Body of pancreas (tissue), 4 donors: ENCODE measurements at regions not wholly inside any gene's neighbourhood (a gene's known extent, or its start where the extent isn't known, plus 50 kb on each side); places are given as distances from the start of the nearest gene placed in this dataset.

Experiments used
- ATAC-seq: fragments of 150-250 bp; one replicate; pipeline ENCODE4 v1.9.1; 2016
- DNase-seq, 4 donors: peaks; one replicate each; pipeline ENCODE4 v3.0.0-alpha.2; 2019
- H3K27ac ChIP-seq, 4 donors: fragments of 200-600 bp; sonication (generic); 1 replicate in 3 of 4; 2 replicates in 1 of 4; pipeline versions ENCODE4 v1.5.1 to v1.6.1; 2016 to 2019; ENCODE audit warnings: mild to moderate bottlenecking in 1 of 4, mixed read lengths in 1 of 4, moderate library complexity in 1 of 4
- H3K27me3 ChIP-seq, 2 donors: fragments of 200-600 bp; sonication (generic); one replicate each; pipeline ENCODE4 v1.6.0; 2016; ENCODE audit warnings: mild to moderate bottlenecking in 1 of 2
- H3K36me3 ChIP-seq, 2 donors: fragments of 200-600 bp; sonication (generic); replicated peaks in 1 of 2; 2 replicates each; pipeline ENCODE4 v1.5.1; 2016; ENCODE audit warnings: low read depth in 2 of 2; ENCODE audit not compliant: insufficient read depth in 1 of 2
- H3K4me1 ChIP-seq: fragments of 200-600 bp; sonication (generic); one replicate; pipeline ENCODE4 v1.6.0; 2016
- H3K4me3 ChIP-seq, 2 donors: fragments of 200-600 bp; sonication (generic); 1 replicate in 1 of 2; 2 replicates in 1 of 2; pipeline ENCODE4 v1.5.1; 2016 to 2019
- H3K9me3 ChIP-seq, 3 donors: fragments of 200-600 bp; sonication (generic); 1 replicate in 2 of 3; 2 replicates in 1 of 3; pipeline ENCODE4 v1.5.1; 2016
- CTCF ChIP-seq, 7 experiments: fragments of 450-650 bp in 4 of 7; fragments of 200-600 bp in 3 of 7; sonication (generic) in 3 of 7; IDR thresholded peaks; one replicate each; pipeline ENCODE4 v1.5.1; 2016 to 2019; ENCODE audit warnings: antibody characterized with exemption in 7 of 7
- POLR2A ChIP-seq, 3 donors: fragments of 450-650 bp; IDR thresholded peaks; one replicate each; pipeline ENCODE4 v1.6.1; 2016; ENCODE audit warnings: antibody characterized with exemption in 3 of 3, mild to moderate bottlenecking in 2 of 3
- WGBS, 2 donors: methylation state at CpG; one replicate each; pipeline ENCODE4 v1.1.5; 2017; 5-methylcytosine and 5-hydroxymethylcytosine counted together
- intact Hi-C: fragments of 100-400 bp; cut with DNase I; formaldehyde crosslinking; loops from one replicate; pipeline ENCODE4 v1.15.1; 2023

GRCh38 chr1:70760154-70760553, 287.5 kb downstream of the PTGER3 start:
- no peaks in the 10 kb centered on the region for H3K4me1 ChIP-seq
- whole genome bisulfite sequencing, 2 donors, result 66 to 69% methylated on average over 2 of the region's 2 CpGs

GRCh38 chr1:70762386-70762785, 285.2 kb downstream of the PTGER3 start:
- WGBS, 2 donors, result 83 to 86% methylated on average over 2 of the region's 2 CpGs
- H3K36me3 ChIP-seq, result no peaks in the 10 kb centered on the region
- ATAC-seq (no peak), DNase-seq (no peak)
- H3K27ac ChIP-seq, result no peak overlapping the region
- intact Hi-C loops, result no loop called here
- H3K27me3 ChIP-seq, result no peaks in the 10 kb centered on the region
- no peaks in the 10 kb centered on the region for H3K4me1 ChIP-seq
- TF ChIP-seq POLR2A (IDR thresholded peaks at IDR 0.05), result no peak
- no peak for TF ChIP-seq CTCF (IDR thresholded peaks at IDR 0.05)
- H3K9me3 ChIP-seq, result no peaks in the 10 kb centered on the region
- no peak overlapping the region for H3K4me3 ChIP-seq

More at GRCh38 chr1:70760154-70760553, 287.5 kb downstream of the PTGER3 start:
- H3K9me3 ChIP-seq, result no peaks in the 10 kb centered on the region
- H3K36me3 ChIP-seq, result no peaks in the 10 kb centered on the region
- no peak overlapping the region for H3K4me3 ChIP-seq
- TF ChIP-seq POLR2A (IDR thresholded peaks at IDR 0.05), result no peak
- no peak for TF ChIP-seq CTCF (IDR thresholded peaks at IDR 0.05)
- no peaks in the 10 kb centered on the region for H3K27me3 ChIP-seq
- H3K27ac ChIP-seq, result no peak overlapping the region
- intact Hi-C loops, result no loop called here
- ATAC-seq (no peak), DNase-seq (no peak)

GRCh38 chr1:70764747-70765146, 282.9 kb downstream of the PTGER3 start:
- DNase-seq, result no peak
- no peaks in the 10 kb centered on the region for H3K36me3 ChIP-seq
- 28 to 56% methylated on average over 2 of the region's 2 CpGs for WGBS, 2 donors
- ATAC-seq, result no peak
- no peak overlapping the region for H3K4me3 ChIP-seq
- TF ChIP-seq CTCF (IDR thresholded peaks at IDR 0.05), result no peak
- no peak for TF ChIP-seq POLR2A (IDR thresholded peaks at IDR 0.05)
- no peaks in the 10 kb centered on the region for H3K27me3 ChIP-seq
- intact Hi-C loops, result no loop called here
- no peak overlapping the region for H3K27ac ChIP-seq
- H3K4me1 ChIP-seq, result no peaks in the 10 kb centered on the region
- H3K9me3 ChIP-seq, result no peaks in the 10 kb centered on the region

GRCh38 chr1:70767377-70767776, 280.2 kb downstream of the PTGER3 start:
- Histone ChIP-seq H3K36me3 (no peaks in the 10 kb centered on the region), H3K4me1 (no peaks in the 10 kb centered on the region), H3K4me3 (no peak overlapping the region), H3K27me3 (no peaks in the 10 kb centered on the region), H3K9me3 (peaks cover 0 to 6% (median 0%) of the 10 kb centered on the region in 3 donors), H3K27ac (no peak overlapping the region)
- no peak for ATAC-seq
- TF ChIP-seq POLR2A (IDR thresholded peaks at IDR 0.05) (no peak), CTCF (IDR thresholded peaks at IDR 0.05) (no peak)
- intact Hi-C loops, result no loop called here
- DNase-seq, result no peak

- Histone ChIP-seq H3K27ac (no peak overlapping the region), H3K4me1 (no peaks in the 10 kb centered on the region), H3K4me3 (no peak overlapping the region), H3K36me3 (no peaks in the 10 kb centered on the region), H3K9me3 (peaks cover 0 to 6% (median 0%) of the 10 kb centered on the region in 3 donors), H3K27me3 (no peaks in the 10 kb centered on the region)
- TF ChIP-seq POLR2A (IDR thresholded peaks at IDR 0.05), result no peak
- ATAC-seq (no peak), DNase-seq (no peak)
- WGBS, 2 donors, result 44 to 48% methylated on average over 1 of the region's 1 CpG
- intact Hi-C loops, result no loop called here
Measured at GRCh38 chr1:70768216-70768615, 279.4 kb downstream of the PTGER3 start.
